ENCODE measurements at regions not wholly inside any gene's neighbourhood (a gene's known extent, or its start where the extent isn't known, plus 50 kb on each side); places are given as distances from the start of the nearest gene placed in this dataset.
A peak's percentile ranks its signal among the peaks of the same experiment; 100 is the strongest.

DNA sequence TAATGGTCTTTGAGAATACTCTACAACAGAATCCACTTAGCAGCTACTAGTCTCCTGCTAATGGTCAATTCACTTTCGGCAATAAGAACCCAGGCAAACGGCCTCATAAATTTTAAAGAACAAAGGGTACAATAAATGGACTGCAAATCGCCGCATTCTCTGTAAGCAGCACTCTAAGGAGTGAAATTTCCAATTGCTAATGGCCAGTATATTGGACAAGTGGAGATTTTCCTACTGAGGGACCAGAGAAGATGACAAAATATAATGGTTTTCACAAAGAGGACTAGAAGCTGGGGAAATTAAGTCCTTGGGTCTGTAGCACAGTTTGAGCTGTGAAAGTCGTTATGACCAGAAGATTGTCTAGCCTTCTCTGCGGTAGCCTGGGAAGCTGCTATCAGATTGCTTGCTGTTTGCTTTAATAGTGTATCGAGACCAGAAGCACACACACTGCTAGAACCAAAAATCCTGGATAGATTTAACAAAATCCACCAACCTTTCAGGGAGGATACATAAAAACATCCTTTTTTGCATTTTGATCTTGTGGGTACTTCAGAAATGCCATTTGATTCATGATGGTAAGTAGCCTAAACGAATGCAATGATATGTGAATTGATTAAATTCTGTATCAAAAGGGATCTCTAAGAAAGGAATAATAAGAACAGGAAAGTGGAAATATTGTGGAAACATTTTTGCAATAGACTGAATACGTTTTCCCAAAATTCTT is 53.6 kb upstream of the ATP8B1 start:
- Histone ChIP-seq H3K27me3 (ENCODE audit: control insufficient read depth, insufficient read depth, low read length) (no peaks in the 10 kb centered on the region), H3K4me1 (ENCODE audit: control insufficient read depth, insufficient read depth, low read length) (peaks cover 16% of the 10 kb centered on the region), H3K9me3 (ENCODE audit: control insufficient read depth, low read depth, low read length) (no peaks in the 10 kb centered on the region), H3K27ac (ENCODE audit: low read length) (no peak overlapping the region), H3K36me3 (ENCODE audit: control insufficient read depth, insufficient read depth, low read length) (no peaks in the 10 kb centered on the region), H3K4me3 (ENCODE audit: low read length) (no peak overlapping the region)
- whole genome bisulfite sequencing (ENCODE audit: insufficient coverage, low lambda C conversion rate) = 46% methylated on average over 4 of the region's 9 CpGs
- no peak for DNase-seq

DNA sequence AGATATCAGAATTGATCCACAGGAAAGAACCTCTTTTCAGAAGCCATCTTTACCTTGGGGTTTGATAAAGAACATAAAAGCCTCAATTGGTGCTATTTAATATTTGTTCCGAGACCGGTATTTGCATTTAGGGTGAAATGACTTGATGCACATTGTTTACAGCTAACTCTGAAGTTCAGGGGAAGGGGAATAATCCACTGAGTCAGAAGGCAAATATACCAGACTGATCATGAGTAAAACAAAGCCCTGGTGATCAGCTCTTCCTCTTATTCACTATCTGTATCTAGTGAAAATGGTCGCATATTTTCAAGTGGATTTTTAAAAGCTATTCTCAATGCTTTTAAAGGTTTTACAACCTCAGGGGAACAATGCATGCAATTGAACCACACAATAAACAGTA is 53.0 kb upstream of the ATP8B1 start:
- no peaks in the 10 kb centered on the region for H3K27me3 ChIP-seq (ENCODE audit: control insufficient read depth, insufficient read depth, low read length)
- peaks cover 16% of the 10 kb centered on the region for H3K4me1 ChIP-seq (ENCODE audit: control insufficient read depth, insufficient read depth, low read length)
- H3K9me3 ChIP-seq (ENCODE audit: control insufficient read depth, low read depth, low read length) = no peaks in the 10 kb centered on the region
- H3K36me3 ChIP-seq (ENCODE audit: control insufficient read depth, insufficient read depth, low read length) = no peaks in the 10 kb centered on the region
- no peak for DNase-seq
- H3K4me3 ChIP-seq (ENCODE audit: low read length) = no peak overlapping the region
- no peak overlapping the region for H3K27ac ChIP-seq (ENCODE audit: low read length)
- WGBS (ENCODE audit: insufficient coverage, low lambda C conversion rate) = no CpG with 5 or more reads among the region's 3 CpGs

DNA sequence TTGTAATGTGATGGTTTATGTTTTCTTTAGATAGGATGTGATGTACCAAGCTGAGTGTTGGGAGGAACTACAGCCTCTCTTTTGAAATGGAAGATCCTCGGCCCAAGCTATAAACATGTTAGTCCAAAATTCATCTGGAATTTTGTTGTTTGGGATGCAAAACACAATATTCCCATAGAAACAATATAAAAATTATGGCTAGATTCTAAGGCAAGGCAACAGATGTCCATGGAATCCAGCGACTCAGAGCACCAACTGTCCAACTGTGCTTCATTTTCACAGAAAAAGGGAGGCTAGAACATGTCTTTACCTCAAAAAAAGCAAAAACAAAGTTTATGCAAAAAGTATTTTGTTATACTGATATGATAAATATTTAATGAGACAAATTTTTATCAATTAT is 52.4 kb upstream of the ATP8B1 start:
- H3K9me3 ChIP-seq (ENCODE audit: control insufficient read depth, low read depth, low read length) = no peaks in the 10 kb centered on the region
- DNase-seq = no peak
- no peak overlapping the region for H3K4me3 ChIP-seq (ENCODE audit: low read length)
- H3K27me3 ChIP-seq (ENCODE audit: control insufficient read depth, insufficient read depth, low read length) = no peaks in the 10 kb centered on the region
- H3K36me3 ChIP-seq (ENCODE audit: control insufficient read depth, insufficient read depth, low read length) = no peaks in the 10 kb centered on the region
- WGBS (ENCODE audit: insufficient coverage, low lambda C conversion rate) = 100% methylated on average over 1 of the region's 2 CpGs
- peaks cover 16% of the 10 kb centered on the region for H3K4me1 ChIP-seq (ENCODE audit: control insufficient read depth, insufficient read depth, low read length)
- H3K27ac ChIP-seq (ENCODE audit: low read length) = no peak overlapping the region

GRCh38 chr18:57854726-57855125 is 51.6 kb upstream of the ATP8B1 start:
- H3K4me3 ChIP-seq (ENCODE audit: low read length) = no peak overlapping the region
- 40% methylated on average over 1 of the region's 3 CpGs for WGBS (ENCODE audit: insufficient coverage, low lambda C conversion rate)
- peaks cover 16% of the 10 kb centered on the region for H3K4me1 ChIP-seq (ENCODE audit: control insufficient read depth, insufficient read depth, low read length)
- DNase-seq = peak; percentile 48 to 74
- peak overlapping the region; percentile 64 for H3K27ac ChIP-seq (ENCODE audit: low read length)
- no peaks in the 10 kb centered on the region for H3K9me3 ChIP-seq (ENCODE audit: control insufficient read depth, low read depth, low read length)
- no peaks in the 10 kb centered on the region for H3K36me3 ChIP-seq (ENCODE audit: control insufficient read depth, insufficient read depth, low read length)
- no peaks in the 10 kb centered on the region for H3K27me3 ChIP-seq (ENCODE audit: control insufficient read depth, insufficient read depth, low read length)

DNA sequence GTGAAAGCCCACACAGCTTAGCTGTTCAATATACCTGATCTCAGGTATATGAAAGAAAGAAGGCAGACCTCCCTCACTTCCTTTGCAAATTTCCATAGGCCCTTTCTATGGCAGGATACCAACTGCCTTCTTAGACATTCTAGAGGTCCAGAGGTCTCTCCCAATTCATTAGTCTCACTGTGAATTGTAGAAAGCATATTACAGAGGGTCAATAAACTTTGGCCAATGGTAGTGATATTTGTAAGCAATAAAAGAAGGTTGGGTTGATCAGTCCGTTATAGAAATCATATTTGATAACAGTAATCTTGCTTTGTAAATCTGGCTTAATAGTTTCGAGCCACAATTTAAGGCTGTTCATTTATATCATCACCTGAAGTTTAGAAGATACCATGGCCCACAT is 50.7 kb upstream of the ATP8B1 start:
- 50% methylated on average over 2 of the region's 2 CpGs for WGBS (ENCODE audit: insufficient coverage, low lambda C conversion rate)
- H3K4me3 ChIP-seq (ENCODE audit: low read length) = no peak overlapping the region
- no peaks in the 10 kb centered on the region for H3K9me3 ChIP-seq (ENCODE audit: control insufficient read depth, low read depth, low read length)
- DNase-seq = peak in 1 of 2 donors; percentile 50
- H3K4me1 ChIP-seq (ENCODE audit: control insufficient read depth, insufficient read depth, low read length) = peaks cover 16% of the 10 kb centered on the region
- peak overlapping the region; percentile 64 for H3K27ac ChIP-seq (ENCODE audit: low read length)
- no peaks in the 10 kb centered on the region for H3K36me3 ChIP-seq (ENCODE audit: control insufficient read depth, insufficient read depth, low read length)
- no peaks in the 10 kb centered on the region for H3K27me3 ChIP-seq (ENCODE audit: control insufficient read depth, insufficient read depth, low read length)

GRCh38 chr18:57853133-57853532 is 50.0 kb upstream of the ATP8B1 start:
- DNase-seq = no peak
- 67% methylated on average over 1 of the region's 3 CpGs for WGBS (ENCODE audit: insufficient coverage, low lambda C conversion rate)
- Histone ChIP-seq H3K4me3 (ENCODE audit: low read length) (no peak overlapping the region), H3K9me3 (ENCODE audit: control insufficient read depth, low read depth, low read length) (no peaks in the 10 kb centered on the region), H3K27ac (ENCODE audit: low read length) (peak overlapping the region; percentile 64), H3K4me1 (ENCODE audit: control insufficient read depth, insufficient read depth, low read length) (peaks cover 16% of the 10 kb centered on the region), H3K36me3 (ENCODE audit: control insufficient read depth, insufficient read depth, low read length) (no peaks in the 10 kb centered on the region), H3K27me3 (ENCODE audit: control insufficient read depth, insufficient read depth, low read length) (no peaks in the 10 kb centered on the region)

Data from large intestine (tissue), 3 donors.